Transverse colon (tissue), 4 donors: ENCODE measurements at regions not wholly inside any gene's neighbourhood (a gene's known extent, or its start where the extent isn't known, plus 50 kb on each side); places are given as distances from the start of the nearest gene placed in this dataset.

Experiments used
- DNase-seq: peaks from one replicate; pipeline ENCODE4 v3.0.0-alpha.2; 2019
- H3K27ac ChIP-seq, 4 donors: fragments of 200-600 bp; sonication (generic); 2 replicates each; pipeline ENCODE4 v1.5.1; 2016 to 2018; ENCODE audit warnings: inconsistent platforms in 4 of 4
- H3K27me3 ChIP-seq: fragments of 200-600 bp; sonication (generic); 2 replicates; pipeline ENCODE4 v1.5.1; 2017; ENCODE audit warnings: inconsistent platforms
- H3K36me3 ChIP-seq, 4 donors: fragments of 200-600 bp; sonication (generic); 2 replicates each; pipeline ENCODE4 v1.5.1; 2017 to 2019; ENCODE audit warnings: inconsistent platforms in 4 of 4
- H3K4me1 ChIP-seq, 4 donors: fragments of 200-600 bp; sonication (generic); 2 replicates each; pipeline ENCODE4 v1.5.1; 2017 to 2020; ENCODE audit warnings: inconsistent platforms in 4 of 4
- H3K4me3 ChIP-seq, 4 donors: fragments of 200-600 bp; sonication (generic); 1 replicate in 1 of 4; 2 replicates in 3 of 4; pipeline versions ENCODE4 v1.5.1 to v1.6.1; 2017 to 2019; ENCODE audit warnings: inconsistent platforms in 4 of 4
- H3K9me3 ChIP-seq, 2 donors: fragments of 200-600 bp; sonication (generic); 2 replicates each; pipeline ENCODE4 v1.5.1; 2017 to 2019; ENCODE audit warnings: inconsistent platforms in 2 of 2
- CTCF ChIP-seq, 5 experiments: fragments of 200-600 bp in 3 of 5; fragments of 450-650 bp in 2 of 5; sonication (generic) in 3 of 5; IDR thresholded peaks; 1 replicate in 2 of 5; 2 replicates in 3 of 5; pipeline ENCODE4 v1.5.1; 2016 to 2017; ENCODE audit warnings: antibody characterized with exemption in 5 of 5, inconsistent platforms in 3 of 5, mild to moderate bottlenecking in 2 of 5, moderate library complexity in 1 of 5
- EP300 ChIP-seq: sonication (generic); formaldehyde crosslinking; IDR thresholded peaks from one replicate; pipeline ENCODE4 v1.6.1; 2017; ENCODE audit warnings: antibody characterized with exemption, low read depth
- POLR2A ChIP-seq: fragments of 450-650 bp; IDR thresholded peaks from one replicate; pipeline ENCODE4 v1.6.1; 2016; ENCODE audit warnings: antibody characterized with exemption, mild to moderate bottlenecking, moderate library complexity
- POLR2AphosphoS5 ChIP-seq, 3 donors: sonication (generic); formaldehyde crosslinking; IDR thresholded peaks; one replicate each; pipeline ENCODE4 v1.6.1; 2016; ENCODE audit warnings: antibody characterized with exemption in 3 of 3
- WGBS, 2 donors: methylation state at CpG; one replicate each; pipeline ENCODE4 v1.1.5; 2018; ENCODE audit warnings: low coverage in 1 of 2; 5-methylcytosine and 5-hydroxymethylcytosine counted together
- in situ Hi-C, 4 donors: fragments of 200-750 bp; cut with MboI; loops; one replicate each; pipeline versions ENCODE4 v1.15.0 to v1.15.1; 2017; ENCODE audit warnings: low sequenced_read_pairs in 3 of 4, low pct_ligation_motif_present in 1 of 4, low pct_unique_long_range_greater_than_20kb in 1 of 4
- intact Hi-C: fragments of 100-400 bp; cut with DNase I; formaldehyde crosslinking; loops from one replicate; pipeline ENCODE4 v1.15.1; 2023; ENCODE audit warnings: low total_unique reads

GRCh38 chr7:98054585-98054984 is 52.1 kb upstream of the LMTK2 start:
- Histone ChIP-seq H3K9me3 (no peaks in the 10 kb centered on the region), H3K4me3 (no peak overlapping the region), H3K27me3 (peaks cover 14% of the 10 kb centered on the region), H3K36me3 (no peaks in the 10 kb centered on the region), H3K4me1 (no peaks in the 10 kb centered on the region), H3K27ac (no peak overlapping the region)
- intact Hi-C loops (no loop called here), in situ Hi-C loops (no loop called here)
- no peak for DNase-seq
- WGBS, 2 donors: 79% methylated on average over 4 of the region's 4 CpGs; no CpG with 5 or more reads in 1 of the 2 donors
- TF ChIP-seq EP300 (no peak), POLR2A (no peak), POLR2AphosphoS5 (IDR thresholded peaks at IDR 0.05) (no peak), CTCF (IDR thresholded peaks at IDR 0.05) (no peak)

- TF ChIP-seq POLR2AphosphoS5 (IDR thresholded peaks at IDR 0.05): no peak
- no peak for TF ChIP-seq EP300
- no peak for TF ChIP-seq POLR2A
- no peak for TF ChIP-seq CTCF (IDR thresholded peaks at IDR 0.05)
- no peaks in the 10 kb centered on the region for H3K36me3 ChIP-seq
- intact Hi-C loops: no loop called here
- peaks cover 5% of the 10 kb centered on the region for H3K27me3 ChIP-seq
- WGBS, 2 donors: 68 to 94% methylated on average over 3 to 9 of the region's 9 CpGs
- no peak overlapping the region for H3K4me3 ChIP-seq
- no peak for DNase-seq
- H3K27ac ChIP-seq: no peak overlapping the region
- in situ Hi-C loops: no loop called here
- H3K9me3 ChIP-seq: no peaks in the 10 kb centered on the region
- no peaks in the 10 kb centered on the region for H3K4me1 ChIP-seq
These were observed 50.1 kb upstream of the LMTK2 start for GRCh38 chr7:98056580-98056979.
